Uterus (tissue), 2 donors: ENCODE measurements at regions not wholly inside any gene's neighbourhood (a gene's known extent, or its start where the extent isn't known, plus 50 kb on each side); places are given as distances from the start of the nearest gene placed in this dataset.

Experiments used
- CTCF ChIP-seq, 4 experiments: fragments of 200-600 bp in 2 of 4; fragments of 450-650 bp in 2 of 4; sonication (generic) in 2 of 4; IDR thresholded peaks; one replicate each; pipeline ENCODE4 v1.5.1; 2016 to 2019; ENCODE audit warnings: antibody characterized with exemption in 4 of 4, mild to moderate bottlenecking in 2 of 4, moderate library complexity in 1 of 4
- POLR2A ChIP-seq, 2 donors: fragments of 450-650 bp; IDR thresholded peaks; one replicate each; pipeline ENCODE4 v1.6.1; 2016; ENCODE audit warnings: antibody characterized with exemption in 2 of 2, mild to moderate bottlenecking in 1 of 2, moderate library complexity in 1 of 2

- TF ChIP-seq CTCF (IDR thresholded peaks at IDR 0.05) (no peak), POLR2A (IDR thresholded peaks at IDR 0.05) (no peak)
These were observed 90.3 kb upstream of the TEX13D start for GRCh38 chrX:124242131-124242530.
